ENCODE measurements at regions not wholly inside any gene's neighbourhood (a gene's known extent, or its start where the extent isn't known, plus 50 kb on each side); places are given as distances from the start of the nearest gene placed in this dataset.

DNA sequence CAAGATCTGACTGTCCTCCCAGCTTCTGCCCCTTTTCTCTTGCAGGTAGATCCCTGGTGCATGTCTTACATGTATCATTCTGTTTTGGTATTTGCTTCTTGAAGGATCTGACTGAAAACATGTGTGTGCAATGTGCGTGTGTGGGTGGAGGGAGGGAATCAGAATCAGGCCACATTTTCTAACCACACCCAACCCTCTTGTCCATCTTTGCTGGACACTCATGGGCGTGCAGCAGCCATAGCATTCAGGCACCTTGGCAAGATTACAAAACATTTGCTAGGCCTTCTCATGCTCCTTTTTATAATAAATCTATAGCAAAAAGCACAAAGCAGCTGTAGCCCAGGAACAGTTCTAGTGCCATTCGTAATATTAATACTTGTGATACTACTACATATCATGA lies 233.6 kb upstream of the E2F7 start:
- peak; percentile 5 for DNase-seq (ENCODE audit: low read depth)

DNA sequence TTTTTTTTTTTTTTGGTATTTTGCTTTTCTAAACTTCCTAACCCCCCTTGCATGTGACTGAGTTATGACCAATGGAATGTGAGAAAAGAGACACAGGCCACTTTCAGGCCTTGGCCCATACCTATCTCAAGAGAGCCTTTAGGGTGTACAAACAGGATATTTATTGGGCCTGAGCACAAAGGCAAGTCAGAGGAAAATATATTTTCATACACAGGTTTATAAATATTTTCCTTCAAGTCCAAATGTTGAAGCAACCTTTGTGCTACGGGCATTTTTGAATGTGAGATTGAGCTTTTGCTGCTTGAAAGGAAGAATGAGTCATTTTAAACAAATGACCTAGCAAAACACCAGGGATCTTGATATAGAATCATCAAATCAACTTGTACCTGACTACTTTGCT lies 228.6 kb upstream of the E2F7 start:
- no peak for DNase-seq (ENCODE audit: low read depth)

DNA sequence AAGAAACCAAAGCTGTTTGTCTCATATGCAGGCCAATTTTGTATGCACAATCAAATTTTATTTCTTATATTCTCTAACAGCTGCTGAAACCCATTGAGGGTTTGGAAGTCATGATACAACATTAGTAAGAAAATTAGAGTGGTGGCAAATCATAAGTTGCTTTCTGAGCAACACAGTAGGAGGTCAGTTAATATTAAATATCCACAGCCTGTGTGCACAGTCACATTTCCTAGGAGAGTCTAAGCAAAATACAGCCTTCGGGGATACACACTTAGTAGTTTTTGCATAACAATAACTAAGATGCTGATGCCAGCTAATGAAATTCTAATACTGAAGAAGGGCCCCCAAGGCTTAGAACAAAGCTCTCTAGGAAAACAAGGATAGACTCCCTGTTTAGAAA lies 209.6 kb upstream of the E2F7 start:
- no peak for DNase-seq (ENCODE audit: low read depth)

DNA sequence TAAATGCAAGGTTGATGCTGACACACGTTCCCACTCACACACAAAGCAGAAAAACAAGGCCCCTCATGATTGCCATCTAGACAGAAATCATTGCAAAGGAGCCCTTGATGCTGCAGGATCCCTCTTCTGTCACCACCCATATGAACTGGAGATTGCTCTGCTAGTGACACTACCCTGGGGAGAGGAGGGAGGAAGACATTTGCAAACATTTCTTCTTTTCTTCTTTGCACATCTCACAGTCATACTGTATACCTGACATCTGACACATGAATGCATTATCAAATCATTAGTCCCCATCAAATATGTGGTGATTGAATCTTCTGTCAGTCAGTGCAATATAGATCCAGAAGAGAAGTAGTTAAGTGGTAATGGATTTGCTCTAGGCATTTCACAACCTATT lies 208.5 kb upstream of the E2F7 start:
- DNase-seq (ENCODE audit: low read depth), result no peak

DNA sequence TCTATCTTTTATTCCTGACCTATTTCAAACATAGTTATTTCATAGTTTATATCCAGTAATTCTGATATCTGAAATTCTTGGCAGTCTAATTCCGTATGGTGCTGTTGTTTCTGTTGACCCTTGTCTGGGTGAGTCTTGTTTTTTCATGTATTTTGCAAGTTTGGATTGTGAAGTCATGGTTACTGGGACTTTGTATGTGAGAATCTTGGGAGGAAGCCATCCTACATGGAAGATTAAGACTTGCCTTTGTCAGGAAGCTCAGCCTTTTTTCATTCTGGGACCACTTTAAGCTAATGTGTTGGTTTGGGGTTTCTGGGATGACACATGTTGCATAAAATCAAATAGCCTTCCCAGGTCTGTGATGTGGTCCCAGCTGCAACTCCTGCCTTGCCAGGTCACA lies 191.6 kb upstream of the E2F7 start:
- no peak for DNase-seq (ENCODE audit: low read depth)

DNA sequence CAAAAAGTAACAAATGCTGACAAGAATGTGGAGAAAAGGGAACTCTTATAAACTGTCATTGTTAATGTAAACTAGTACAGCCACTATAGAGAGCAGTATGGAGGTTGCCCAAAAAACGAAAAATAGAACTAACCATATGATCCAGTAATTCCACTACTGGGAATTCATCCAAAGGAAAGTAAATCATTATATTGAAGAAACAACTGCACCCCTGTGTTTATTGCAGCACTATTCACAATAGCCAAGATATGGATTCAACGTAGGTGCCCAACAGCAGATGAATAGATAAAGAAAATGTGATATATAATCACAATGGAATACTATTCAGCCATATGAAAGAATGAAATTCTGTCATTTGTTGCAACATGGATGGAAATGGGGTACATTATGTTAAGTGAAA lies 188.0 kb upstream of the E2F7 start:
- DNase-seq (ENCODE audit: low read depth), result no peak

DNA sequence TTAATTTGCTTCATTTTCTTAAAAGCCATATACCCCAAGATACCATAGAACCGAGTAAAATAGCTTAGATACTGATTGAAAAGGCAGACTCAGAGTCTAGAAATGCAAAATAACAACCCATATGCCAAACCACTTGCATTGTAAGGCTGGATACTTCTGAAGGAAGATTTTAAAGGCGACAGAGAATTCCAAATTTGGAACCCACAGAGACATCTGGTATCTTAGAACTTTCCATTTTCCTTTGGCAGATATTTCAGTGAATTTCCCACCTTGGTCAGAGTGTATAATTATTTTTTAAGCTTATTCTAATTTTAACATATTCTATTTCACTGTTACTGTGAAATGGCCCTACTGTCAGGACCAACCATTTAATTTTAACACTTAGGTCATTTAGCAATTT lies 186.4 kb upstream of the E2F7 start:
- DNase-seq (ENCODE audit: low read depth), result no peak

DNA sequence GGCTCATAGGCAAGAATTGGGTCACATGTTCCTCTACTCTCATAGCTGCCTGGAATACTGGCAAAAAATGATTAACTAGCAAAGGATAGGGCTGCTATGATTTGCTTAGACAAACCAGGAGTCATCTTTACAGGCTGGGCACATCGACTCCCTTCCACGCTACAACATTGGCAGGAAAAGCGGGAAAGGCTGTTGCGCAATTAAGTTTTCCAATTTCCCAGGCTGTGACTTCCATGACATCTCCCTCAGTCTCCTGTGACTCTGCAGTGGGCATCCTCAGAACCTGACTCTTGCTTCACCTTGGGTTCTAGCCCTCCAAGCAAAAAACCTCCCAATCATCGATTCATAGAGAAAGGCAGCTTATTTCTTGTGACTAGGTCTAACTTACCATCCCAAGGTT lies 184.5 kb upstream of the E2F7 start:
- DNase-seq (ENCODE audit: low read depth), result no peak

DNA sequence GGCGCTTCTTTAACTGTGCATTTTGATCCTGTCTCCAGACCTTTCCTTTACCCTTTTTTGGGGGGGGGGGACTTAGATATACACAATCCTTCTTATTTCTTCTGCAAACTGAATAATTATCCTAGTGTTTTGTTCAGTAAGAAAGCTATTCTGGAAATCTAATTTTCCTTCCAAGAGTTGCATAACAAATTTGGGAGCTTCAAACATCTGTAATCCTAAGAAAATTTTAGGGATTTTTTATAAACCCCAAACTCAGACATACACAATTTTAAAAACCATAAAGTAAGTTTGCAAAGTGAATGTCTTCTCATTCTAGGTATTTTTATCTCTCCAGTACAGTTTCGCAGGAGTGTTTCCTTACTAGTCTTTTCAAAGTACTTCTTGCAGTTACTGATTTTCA lies 182.7 kb upstream of the E2F7 start:
- no peak for DNase-seq (ENCODE audit: low read depth)

DNA sequence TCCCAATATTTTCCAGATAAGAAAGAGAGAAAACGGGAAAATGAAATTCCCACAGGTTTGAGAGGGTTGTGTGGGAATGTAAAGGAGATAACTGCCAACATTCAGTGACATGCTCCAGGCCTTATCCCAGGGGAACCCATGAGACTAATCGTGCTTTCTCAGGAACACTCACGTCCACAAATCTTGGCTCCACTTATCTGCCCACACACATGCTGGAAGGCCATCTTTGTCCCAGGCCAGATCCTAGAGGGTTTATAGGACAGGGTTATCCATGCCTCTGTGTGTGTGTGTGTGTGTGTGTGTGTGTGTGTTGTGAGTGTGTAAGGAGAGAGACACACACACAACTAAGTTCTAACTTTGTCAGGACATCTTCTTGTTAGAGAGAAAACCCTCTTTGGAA lies 182.2 kb upstream of the E2F7 start:
- DNase-seq (ENCODE audit: low read depth), result no peak

DNA sequence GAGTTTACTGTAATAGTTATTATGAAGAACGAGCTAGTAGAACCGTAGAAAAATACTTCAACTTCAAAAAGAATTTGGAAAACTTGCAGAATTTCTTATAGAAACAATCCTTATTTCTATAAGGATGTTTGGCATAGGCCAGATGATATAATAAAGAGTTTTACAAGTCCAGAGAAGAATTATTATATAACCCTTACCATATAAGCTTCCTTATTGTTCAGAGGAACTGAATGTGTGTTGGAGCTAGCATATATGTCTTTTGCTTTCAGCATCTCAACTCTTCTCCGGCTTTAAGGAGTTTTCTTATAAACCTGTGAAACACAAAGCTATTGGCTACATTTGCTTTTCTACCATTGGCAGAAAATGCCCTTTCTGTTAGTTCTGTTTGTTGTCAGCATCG lies 178.0 kb upstream of the E2F7 start:
- DNase-seq (ENCODE audit: low read depth), result no peak

DNA sequence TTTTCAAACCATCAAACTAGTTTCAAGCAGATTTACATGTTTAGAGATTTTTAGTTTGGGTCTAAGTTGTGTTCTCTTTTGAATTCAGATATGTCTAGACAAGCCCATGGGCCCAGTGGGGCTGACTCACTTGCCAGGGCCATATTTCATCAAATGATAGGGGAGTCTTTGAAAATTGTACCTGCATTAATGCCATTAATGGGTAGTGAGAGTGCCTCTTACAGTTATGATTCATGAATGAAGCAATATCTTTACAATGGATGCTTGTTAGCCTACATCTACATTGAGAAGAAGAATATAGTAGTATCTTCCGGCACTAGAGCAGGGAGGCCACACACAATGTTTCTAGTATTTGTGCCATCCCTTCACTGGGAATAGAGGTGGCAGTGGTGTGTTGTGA lies 174.2 kb upstream of the E2F7 start:
- DNase-seq (ENCODE audit: low read depth), result no peak

DNA sequence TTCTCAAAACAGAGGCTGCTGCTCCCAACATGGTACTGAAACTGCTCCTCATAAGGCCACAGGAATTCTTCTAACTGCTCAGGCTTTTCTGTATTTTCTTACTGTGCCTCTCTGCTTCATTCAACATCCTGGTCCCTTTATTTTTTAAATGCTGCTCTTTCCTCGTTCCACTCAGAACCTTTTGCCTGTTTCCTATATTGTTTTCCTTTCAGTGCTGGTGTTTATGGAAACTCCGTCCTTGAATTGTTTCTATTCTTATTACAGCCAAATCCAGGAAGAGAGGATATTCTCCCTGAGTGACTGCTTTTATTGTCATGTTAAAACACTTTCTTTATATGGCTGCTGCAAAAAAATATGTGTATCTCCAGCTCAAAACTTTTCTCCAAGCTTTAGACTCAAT lies 173.0 kb upstream of the E2F7 start:
- no peak for DNase-seq (ENCODE audit: low read depth)

DNA sequence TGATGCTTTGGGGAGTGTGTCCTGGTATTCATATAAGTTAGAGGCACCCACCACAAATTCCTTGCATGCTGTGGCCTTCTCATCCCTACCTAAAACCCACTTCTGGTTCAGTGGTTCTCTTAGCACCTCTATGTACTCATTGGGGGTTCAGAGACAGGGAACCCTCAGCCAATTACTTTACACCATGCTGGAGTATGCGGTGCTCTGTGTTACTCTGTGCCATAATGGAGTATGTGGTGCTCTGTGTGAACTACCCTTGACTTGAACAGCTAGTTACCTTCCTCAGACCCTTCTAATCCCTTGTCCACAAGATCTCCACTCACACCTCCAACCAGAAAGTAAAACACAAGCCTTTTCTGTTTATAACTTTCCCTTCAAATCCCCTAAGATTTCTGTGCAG lies 172.5 kb upstream of the E2F7 start:
- DNase-seq (ENCODE audit: low read depth), result no peak

DNA sequence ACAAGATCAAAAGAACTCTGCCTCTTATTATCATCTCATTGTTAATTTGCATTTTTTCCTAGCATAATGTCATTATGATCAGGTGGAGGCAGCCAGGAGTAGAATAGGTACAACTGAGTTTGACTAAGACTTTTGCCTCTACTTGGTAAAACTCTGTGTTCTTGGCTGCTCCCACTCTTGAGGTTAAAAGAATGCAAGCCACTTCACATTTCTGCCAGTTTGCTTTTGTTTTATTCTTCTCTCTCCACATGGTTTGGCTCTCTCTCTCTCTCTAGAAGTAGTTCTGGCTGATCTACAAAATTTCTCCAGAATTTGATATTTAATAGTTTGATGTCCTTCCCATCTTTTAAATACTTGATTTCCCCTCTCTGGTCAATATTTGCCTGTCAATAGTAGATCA lies 170.7 kb upstream of the E2F7 start:
- DNase-seq (ENCODE audit: low read depth), result peak; percentile 15

DNA sequence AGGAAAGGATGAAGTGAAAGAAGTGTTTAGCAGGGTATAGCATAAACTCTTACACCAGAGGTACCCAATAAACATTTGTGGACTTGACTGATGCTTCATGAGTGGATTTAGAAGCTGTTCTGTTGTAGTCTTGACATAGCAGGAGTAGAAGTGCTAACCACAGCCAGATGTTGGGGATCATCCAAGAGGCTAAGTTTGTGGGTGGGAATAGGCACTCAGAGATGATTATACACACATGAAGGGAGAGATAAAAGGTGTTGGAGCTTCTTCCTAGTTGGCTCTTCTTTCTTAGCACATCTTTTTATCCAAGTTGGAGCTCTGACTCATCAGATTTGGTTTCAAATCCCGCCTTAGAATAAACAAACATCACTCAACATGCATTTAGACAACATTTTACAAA lies 166.7 kb upstream of the E2F7 start:
- DNase-seq (ENCODE audit: low read depth), result peak; percentile 68

DNA sequence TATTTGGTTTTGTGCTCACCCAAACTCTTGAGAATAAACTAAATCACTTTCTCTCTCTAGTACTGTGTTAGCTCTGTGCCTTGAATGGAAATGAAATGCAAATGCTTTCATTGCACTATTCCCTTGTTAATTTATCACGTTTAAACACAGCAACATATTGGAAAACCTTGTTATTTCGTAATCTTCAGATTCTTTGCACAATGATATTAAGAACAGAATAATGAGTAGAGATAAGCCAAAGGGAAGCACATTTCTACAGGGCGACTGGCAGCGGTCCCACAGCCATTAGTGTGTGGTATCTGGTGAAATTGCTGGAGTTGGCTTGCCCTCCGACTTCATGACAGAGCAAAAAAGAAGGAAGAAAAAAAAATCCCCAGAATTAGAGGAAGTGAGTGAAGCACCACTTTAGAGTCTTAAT lies 166.1 kb upstream of the E2F7 start:
- peak; percentile 70 for DNase-seq (ENCODE audit: low read depth)

DNA sequence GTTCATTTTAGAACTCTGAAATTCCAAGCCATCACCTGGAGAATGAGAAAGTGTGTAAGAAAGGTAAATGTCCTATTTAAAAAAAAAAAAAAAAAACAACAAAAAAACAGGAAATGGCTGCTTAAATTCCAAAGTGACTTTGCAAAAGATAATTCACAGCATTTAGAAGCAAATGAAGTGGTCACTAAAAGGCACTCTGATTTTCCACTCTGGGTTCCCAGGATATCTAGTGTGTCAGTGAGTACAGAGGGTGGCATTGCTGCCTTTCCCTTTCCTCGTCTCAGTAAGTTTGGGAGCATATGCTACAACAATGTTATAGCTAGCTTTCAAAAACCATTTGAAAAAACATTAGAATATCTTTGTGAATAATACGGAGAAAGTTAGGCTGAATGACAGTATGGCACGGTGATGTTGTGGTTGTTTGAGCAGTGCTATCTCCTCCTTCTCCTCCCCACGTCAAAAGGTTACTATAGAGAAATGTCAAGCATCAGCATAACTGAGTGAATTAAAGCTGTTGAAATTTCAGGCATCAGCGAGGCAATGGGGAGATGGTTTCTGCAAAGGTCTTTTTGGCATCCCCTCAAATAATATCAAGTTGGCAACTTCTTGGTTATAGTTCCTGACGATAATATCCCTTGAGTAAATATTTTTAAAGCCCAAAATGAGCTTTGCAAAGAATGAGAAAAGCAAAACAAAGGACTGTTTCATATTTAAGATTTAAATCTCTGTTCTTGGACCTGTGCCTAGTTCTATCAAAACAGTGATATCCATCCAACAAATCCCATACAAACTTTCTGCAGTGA lies 164.5 kb upstream of the E2F7 start:
- no peak for DNase-seq (ENCODE audit: low read depth)

DNA sequence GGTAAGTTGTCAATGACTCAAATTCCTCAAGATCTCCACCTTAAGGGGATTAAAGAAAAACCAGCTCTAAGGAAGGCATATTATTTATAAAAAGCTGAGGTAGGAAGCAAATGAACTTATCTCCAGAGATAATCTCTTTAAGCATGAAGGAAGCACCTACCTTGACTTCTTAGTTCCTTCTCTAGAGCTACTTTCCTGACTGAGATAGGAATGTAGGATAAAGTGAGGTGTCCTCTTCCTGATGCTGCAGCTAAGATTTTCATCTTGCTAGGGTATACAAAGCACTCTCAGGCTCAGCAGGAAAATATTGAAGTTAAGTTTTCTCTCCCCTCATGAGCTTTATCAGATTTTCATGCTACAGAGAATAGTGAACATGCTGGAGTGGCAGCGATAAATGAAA lies 163.0 kb upstream of the E2F7 start:
- DNase-seq (ENCODE audit: low read depth), result no peak

DNA sequence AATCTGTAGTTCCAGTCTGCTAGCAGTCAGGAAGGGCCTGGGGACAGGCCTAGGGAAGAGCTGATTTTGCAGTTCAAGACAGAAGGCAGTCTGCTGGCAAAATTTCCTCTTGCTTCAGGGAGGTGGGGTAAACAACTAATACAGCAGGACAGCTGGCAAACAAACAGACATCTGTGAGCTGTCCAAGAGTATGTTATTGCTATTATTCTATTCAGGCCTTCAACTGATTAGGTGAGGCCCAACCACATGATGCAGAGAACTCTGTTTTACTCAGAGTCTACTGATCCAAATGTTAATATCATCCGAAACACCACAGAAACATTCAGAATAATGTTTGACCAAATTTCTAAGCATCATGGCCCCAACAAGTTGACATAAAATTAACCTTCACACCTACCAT lies 161.0 kb upstream of the E2F7 start:
- no peak for DNase-seq (ENCODE audit: low read depth)

DNA sequence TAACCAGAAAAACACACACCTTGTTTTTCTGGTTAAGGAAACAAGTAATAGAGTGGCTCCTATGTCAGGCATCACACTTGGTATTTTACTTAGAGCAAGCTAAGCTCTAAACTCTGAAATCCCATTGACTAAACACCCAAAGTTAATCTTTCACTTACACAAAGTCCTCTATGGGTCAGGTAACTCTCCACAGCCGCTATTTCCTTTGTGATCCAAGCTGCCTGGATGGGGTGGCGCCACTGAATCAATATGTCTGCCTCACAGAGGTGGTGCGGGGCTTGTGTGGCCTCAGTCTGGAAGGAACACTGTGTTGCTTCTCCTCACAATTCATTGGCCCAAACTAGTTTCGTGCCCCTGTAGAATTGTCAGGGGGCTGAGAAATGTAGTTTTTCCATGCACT lies 160.0 kb upstream of the E2F7 start:
- no peak for DNase-seq (ENCODE audit: low read depth)

DNA sequence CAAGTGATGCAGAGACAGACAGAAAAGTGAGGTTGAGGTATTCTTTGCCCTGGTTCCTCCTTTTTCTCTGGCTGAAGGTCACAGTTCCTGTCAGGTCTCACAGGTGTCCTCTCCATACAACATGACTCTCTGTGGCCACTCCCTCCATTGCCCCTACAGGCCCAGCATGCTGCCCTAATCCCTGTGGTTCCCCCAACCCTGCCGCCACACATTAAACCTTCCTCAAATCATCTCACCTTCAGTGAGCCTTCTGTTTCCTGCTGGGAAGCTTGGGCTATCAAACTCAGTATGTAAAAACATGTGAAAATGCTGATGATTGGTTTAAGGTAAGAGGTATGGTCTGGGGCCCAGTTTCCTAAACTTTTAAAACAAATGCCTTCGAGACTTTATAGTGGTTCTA lies 159.0 kb upstream of the E2F7 start:
- no peak for DNase-seq (ENCODE audit: low read depth)

DNA sequence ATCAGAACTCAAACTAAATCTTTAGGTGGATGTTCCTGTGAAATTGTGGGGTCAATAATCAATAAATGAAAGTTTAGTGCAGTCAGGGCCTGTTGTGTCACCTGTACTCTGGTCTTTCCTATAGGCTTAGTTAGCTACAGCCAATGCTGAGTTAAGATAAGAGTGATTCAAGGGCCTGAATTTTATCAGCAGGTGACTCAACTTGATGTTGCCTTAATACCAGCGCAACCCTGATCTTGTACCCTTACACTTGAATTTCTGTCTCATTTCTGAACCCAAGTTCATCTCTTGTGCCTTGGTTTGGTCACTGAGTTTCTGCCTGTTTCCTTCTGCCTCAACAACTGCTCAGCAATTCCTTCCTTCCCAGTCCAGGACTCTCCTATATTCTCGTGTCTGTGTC lies 157.0 kb upstream of the E2F7 start:
- no peak for DNase-seq (ENCODE audit: low read depth)

DNA sequence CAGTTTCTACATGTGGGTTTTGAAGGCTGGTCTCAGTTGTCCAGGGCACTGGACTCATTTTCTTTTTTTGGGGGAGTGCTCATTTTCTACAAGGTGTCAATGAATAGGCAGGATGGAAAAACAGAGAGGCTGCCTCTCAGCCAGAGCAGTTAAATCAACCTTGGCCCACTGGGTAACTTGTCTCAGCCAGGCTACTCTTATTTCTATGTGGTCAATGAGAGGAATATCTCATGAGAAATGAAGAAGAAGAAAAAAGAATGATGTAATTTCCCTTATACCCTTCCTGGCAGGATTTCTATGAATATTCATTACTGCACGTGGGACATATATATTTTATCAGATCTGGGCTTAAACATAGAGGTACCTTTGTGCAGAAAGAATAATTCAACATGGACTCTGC lies 155.2 kb upstream of the E2F7 start:
- DNase-seq (ENCODE audit: low read depth), result no peak

DNA sequence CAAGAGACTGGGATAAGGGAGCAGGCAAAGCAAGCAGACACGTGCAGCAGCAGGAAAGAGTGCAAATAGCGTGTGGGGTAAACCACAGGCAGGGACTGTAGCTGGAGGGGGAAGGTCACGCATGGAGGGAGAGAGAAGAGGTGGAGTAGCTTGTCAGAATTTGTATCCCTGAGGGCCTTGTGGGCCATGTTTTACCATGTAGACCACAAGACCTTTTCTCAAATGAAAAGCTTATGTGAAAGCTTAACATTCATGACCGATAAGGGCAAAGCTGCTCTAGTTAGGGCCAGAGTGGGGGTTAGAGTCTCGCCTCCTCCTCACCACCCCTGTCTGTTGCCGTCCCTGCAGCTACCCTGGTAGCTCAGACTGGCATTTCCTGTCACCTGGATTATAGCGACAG lies 152.9 kb upstream of the E2F7 start:
- DNase-seq (ENCODE audit: low read depth), result no peak
